CD4-positive, CD25-positive, alpha-beta regulatory T cell (primary cell): ENCODE measurements at regions not wholly inside any gene's neighbourhood (a gene's known extent, or its start where the extent isn't known, plus 50 kb on each side); places are given as distances from the start of the nearest gene placed in this dataset.
"Not testable (repeated sequence)": the region's sequence is repeated elsewhere in the genome, so short reads cannot be mapped to it uniquely, and the experiment has no call there.

Source experiments
- ATAC-seq, 2 donors: fragments of 150-1000 bp; cut with Tn5 transposase; one replicate each; pipeline ENCODE4 v1.10.0; 2021; ENCODE audit warnings: low read depth in 2 of 2, moderate number of reproducible peaks in 2 of 2, moderate library complexity in 1 of 2
- DNase-seq, 3 donors: peaks; one replicate each; pipeline versions ENCODE4 v3.0.0 to v3.0.0-alpha.2; 2012 to 2022; ENCODE audit warnings: mixed read lengths in 1 of 3
- H3K27ac ChIP-seq: one replicate; pipeline ENCODE4 v1.7.0; 2013; ENCODE audit warnings: mild to moderate bottlenecking, low read length; ENCODE audit not compliant: insufficient read depth, poor library complexity, severe bottlenecking
- H3K27me3 ChIP-seq: one replicate; pipeline ENCODE4 v1.7.0; 2013; ENCODE audit warnings: low read length; ENCODE audit not compliant: control insufficient read depth, insufficient read depth
- H3K36me3 ChIP-seq: one replicate; pipeline ENCODE4 v1.7.0; 2013; ENCODE audit warnings: mild to moderate bottlenecking, low read length, moderate library complexity; ENCODE audit not compliant: control insufficient read depth, insufficient read depth
- H3K4me1 ChIP-seq: 2 replicates; pipeline ENCODE4 v1.7.0; 2013; ENCODE audit warnings: mild to moderate bottlenecking, low read length; ENCODE audit not compliant: insufficient read depth, control insufficient read depth, poor library complexity, severe bottlenecking
- H3K4me3 ChIP-seq: one replicate; pipeline ENCODE4 v1.7.0; 2013; ENCODE audit warnings: low read depth, mild to moderate bottlenecking, low read length, moderate library complexity
- H3K9me3 ChIP-seq, 2 experiments: 1 replicate in 1 of 2; 2 replicates in 1 of 2; pipeline ENCODE4 v1.7.0; 2013; ENCODE audit warnings: low read length in 2 of 2, mild to moderate bottlenecking in 1 of 2, moderate library complexity in 1 of 2; ENCODE audit not compliant: control insufficient read depth in 2 of 2
- H3K27ac Mint-ChIP-seq, 3 donors: one replicate each; pipeline ENCODE4 v1.8.0; 2020 to 2022; ENCODE audit warnings: mild to moderate bottlenecking in 3 of 3, mixed read lengths in 3 of 3, moderate library complexity in 2 of 3
- H3K27me3 Mint-ChIP-seq: one replicate; pipeline ENCODE4 v1.8.0; 2022; ENCODE audit warnings: mild to moderate bottlenecking, mixed read lengths
- H3K36me3 Mint-ChIP-seq: one replicate; pipeline ENCODE4 v1.8.0; 2020; ENCODE audit warnings: mixed read lengths
- H3K4me1 Mint-ChIP-seq, 4 donors: one replicate each; pipeline ENCODE4 v1.8.0; 2020 to 2022; ENCODE audit warnings: mixed read lengths in 4 of 4, mild to moderate bottlenecking in 1 of 4
- H3K4me3 Mint-ChIP-seq, 4 donors: one replicate each; pipeline ENCODE4 v1.8.0; 2020 to 2022; ENCODE audit warnings: mild to moderate bottlenecking in 4 of 4, mixed read lengths in 4 of 4, moderate library complexity in 3 of 4
- H3K9me3 Mint-ChIP-seq, 7 donors: one replicate each; pipeline ENCODE4 v1.8.0; 2020 to 2022; ENCODE audit warnings: mixed read lengths in 7 of 7, mild to moderate bottlenecking in 3 of 7, moderate library complexity in 2 of 7

DNA sequence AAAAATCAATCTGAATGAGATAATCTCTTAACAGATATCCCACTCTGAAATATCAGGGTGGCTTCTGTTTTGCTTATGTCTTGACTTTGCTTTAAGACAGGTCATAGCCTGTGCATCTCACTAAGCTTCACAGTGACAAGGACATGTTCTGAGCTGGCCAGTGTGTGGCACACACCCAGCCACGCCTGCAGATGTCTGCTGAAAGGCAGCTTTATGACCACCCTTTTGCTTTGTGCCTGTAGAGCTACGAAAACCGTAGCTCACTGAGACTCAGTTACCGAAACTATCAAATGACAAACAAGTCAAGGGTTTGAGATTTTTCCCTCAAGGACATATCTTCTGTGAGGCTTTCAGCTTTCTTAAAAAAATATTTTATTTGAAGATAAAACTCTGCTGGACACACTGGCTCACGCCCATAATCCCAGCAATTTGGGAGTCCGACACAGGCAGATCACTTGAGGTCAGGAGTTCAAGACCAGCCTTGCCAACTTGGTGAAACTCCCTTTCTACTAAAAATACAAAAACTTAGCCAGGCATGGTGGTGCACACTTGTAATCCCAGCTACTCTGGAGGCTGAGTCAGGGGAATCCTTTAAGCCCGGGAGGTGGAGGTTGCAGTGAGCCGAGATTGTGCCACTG is 233.2 kb downstream of the SPATA31A1 start:
- no peaks in the 10 kb centered on the region for H3K36me3 Mint-ChIP-seq
- peaks cover 0 to 3% (median 0%) of the 10 kb centered on the region in 7 donors for H3K9me3 Mint-ChIP-seq
- H3K27me3 Mint-ChIP-seq = no peaks in the 10 kb centered on the region
- Histone ChIP-seq H3K4me3 (no peak overlapping the region), H3K9me3 (no peaks in the 10 kb centered on the region), H3K27me3 (no peaks in the 10 kb centered on the region), H3K4me1 (no peaks in the 10 kb centered on the region), H3K36me3 (no peaks in the 10 kb centered on the region), H3K27ac (no peak overlapping the region)
- DNase-seq = no peak
- ATAC-seq = peak in 1 of 2 donors; percentile 15
- H3K4me1 Mint-ChIP-seq = no peaks in the 10 kb centered on the region
- no peak overlapping the region for H3K27ac Mint-ChIP-seq
- H3K4me3 Mint-ChIP-seq = no peak overlapping the region

DNA sequence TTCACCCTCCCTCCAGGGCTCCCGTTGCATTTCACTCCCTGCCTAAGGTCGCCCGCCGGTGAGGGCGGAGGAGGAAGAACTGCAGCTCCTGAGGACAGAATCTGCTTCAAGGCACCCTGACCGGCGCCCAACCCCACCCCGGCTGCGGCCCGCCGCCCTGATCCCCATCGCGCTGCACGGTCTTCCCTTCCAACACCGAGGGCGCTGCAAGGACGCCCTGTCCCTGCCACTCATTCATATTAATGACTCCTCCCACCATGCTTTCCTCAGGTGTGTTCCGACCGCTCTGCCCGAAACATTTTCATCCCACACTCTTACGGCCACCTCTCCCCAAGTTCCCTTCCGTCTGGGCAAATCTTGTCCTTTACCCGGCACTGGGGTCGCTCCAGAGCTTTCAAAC is 248.6 kb downstream of the SPATA31A1 start:
- not testable (repeated sequence) for H3K27me3 ChIP-seq, H3K4me3 Mint-ChIP-seq, H3K4me3 ChIP-seq, H3K9me3 Mint-ChIP-seq, H3K27ac Mint-ChIP-seq, H3K27ac ChIP-seq, H3K4me1 Mint-ChIP-seq, H3K36me3 ChIP-seq, DNase-seq, H3K36me3 Mint-ChIP-seq, H3K4me1 ChIP-seq, H3K27me3 Mint-ChIP-seq, H3K9me3 ChIP-seq, ATAC-seq

DNA sequence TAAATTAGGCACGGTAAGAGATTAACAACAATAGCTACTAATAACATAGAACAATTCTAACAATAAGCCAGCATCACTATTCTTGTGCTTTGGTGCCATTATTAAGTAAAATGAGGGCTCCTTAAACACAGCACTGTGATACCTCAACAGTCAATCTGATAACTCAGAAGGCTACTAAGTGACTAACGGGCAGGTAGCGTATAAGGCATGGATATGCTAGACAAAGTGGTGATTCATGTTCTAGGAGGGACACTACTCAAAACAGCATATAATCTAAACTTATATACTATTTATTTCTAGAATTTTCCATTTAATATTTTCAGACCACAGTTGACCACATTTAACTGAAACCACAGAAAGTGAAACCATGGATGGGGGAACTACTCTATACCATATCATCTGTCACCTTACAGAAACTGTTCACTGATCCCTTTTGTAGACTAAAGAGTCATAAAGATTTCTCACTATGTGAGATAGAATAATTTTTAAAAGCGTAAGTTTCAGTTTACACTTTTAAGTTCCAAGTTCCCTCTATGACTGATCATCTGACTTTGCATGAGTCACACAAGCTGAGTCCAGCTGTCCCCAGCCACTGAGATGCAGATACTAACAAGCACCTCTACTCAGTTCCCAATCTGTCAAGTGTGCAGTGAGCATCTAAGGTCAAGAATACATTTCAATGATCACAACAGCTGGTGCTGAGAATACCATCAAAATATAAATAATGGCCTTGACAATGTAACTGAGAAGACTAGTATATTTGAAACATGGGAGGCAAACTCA is 256.2 kb downstream of the SPATA31A1 start:
- not testable (repeated sequence) for DNase-seq, H3K4me3 ChIP-seq, H3K4me1 Mint-ChIP-seq, H3K36me3 ChIP-seq, H3K27me3 Mint-ChIP-seq, H3K9me3 ChIP-seq, H3K9me3 Mint-ChIP-seq, H3K4me3 Mint-ChIP-seq, H3K27ac Mint-ChIP-seq, H3K4me1 ChIP-seq, H3K36me3 Mint-ChIP-seq, H3K27me3 ChIP-seq, H3K27ac ChIP-seq, ATAC-seq

DNA sequence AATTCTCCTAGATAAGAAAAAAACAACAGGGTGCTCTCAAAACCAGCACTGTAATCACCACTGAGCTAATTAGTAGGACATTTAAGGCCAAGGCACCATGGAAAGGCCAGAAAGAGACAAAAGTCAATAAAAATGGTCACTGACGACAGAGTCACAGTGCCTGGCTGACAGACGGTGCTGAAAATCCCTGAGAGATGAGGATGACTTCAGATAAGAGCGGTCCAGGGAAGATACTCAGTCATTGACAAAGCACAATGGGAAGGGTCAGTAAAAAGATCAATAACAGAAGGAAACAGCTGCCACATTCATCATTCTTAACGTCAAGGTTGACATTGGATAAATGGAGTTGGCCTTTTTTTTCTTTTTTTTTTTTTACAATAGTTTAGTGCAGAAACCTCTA is 261.0 kb downstream of the SPATA31A1 start:
- not testable (repeated sequence) for H3K36me3 ChIP-seq, H3K4me3 ChIP-seq, H3K9me3 Mint-ChIP-seq, H3K27me3 Mint-ChIP-seq, H3K9me3 ChIP-seq, H3K27ac ChIP-seq, H3K4me1 Mint-ChIP-seq, H3K4me1 ChIP-seq, DNase-seq, ATAC-seq, H3K27me3 ChIP-seq, H3K4me3 Mint-ChIP-seq, H3K36me3 Mint-ChIP-seq, H3K27ac Mint-ChIP-seq

DNA sequence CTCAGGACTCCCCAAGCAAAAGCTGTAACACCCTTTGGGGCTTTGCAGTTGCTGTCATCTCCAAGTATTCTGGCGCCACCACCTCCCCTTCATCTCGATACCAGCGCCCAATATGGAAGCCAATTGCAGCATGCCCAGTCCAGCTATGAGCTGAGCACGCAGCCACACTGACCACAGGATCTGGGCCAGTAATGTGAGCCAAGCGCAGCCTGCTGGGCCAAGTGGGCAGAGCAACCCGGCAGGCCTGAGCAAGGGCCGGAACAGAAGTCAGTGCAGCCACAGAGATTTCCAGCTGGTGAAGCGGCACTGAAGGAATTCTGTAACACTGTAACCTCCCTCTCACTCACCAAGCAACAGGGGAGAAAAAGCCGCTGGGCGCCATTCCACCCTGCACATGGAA is 268.6 kb downstream of the SPATA31A1 start:
- H3K9me3 Mint-ChIP-seq, H3K27ac ChIP-seq, H3K4me1 ChIP-seq, H3K36me3 ChIP-seq, H3K36me3 Mint-ChIP-seq, H3K9me3 ChIP-seq, ATAC-seq, H3K4me1 Mint-ChIP-seq, DNase-seq, H3K27me3 ChIP-seq, H3K4me3 Mint-ChIP-seq, H3K4me3 ChIP-seq, H3K27me3 Mint-ChIP-seq, H3K27ac Mint-ChIP-seq: not testable (repeated sequence)

DNA sequence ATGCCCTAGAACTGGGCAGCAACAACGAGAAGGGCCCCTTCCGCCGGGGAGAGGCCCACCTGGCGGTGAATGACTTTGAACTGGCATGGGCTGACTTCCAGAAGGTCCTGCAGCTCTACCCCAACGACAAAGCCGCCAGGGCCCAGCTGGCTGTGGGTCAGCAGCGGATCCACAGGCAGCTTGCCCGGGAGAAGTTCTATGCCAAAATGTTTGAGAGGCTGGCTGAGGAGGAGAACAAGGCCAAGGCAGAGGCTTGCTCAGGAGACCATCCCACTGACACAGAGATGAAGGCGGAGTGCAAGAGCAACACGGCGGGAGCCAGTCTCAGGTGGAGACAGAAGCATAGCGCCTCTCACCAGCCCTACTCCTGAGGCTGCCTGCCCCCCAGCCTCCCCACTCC is 276.6 kb downstream of the SPATA31A1 start:
- not testable (repeated sequence) for H3K27ac Mint-ChIP-seq, H3K27ac ChIP-seq, H3K27me3 ChIP-seq, DNase-seq, H3K4me1 ChIP-seq, H3K4me1 Mint-ChIP-seq, H3K4me3 ChIP-seq, H3K27me3 Mint-ChIP-seq, H3K36me3 Mint-ChIP-seq, H3K4me3 Mint-ChIP-seq, H3K9me3 ChIP-seq, H3K36me3 ChIP-seq, ATAC-seq, H3K9me3 Mint-ChIP-seq

DNA sequence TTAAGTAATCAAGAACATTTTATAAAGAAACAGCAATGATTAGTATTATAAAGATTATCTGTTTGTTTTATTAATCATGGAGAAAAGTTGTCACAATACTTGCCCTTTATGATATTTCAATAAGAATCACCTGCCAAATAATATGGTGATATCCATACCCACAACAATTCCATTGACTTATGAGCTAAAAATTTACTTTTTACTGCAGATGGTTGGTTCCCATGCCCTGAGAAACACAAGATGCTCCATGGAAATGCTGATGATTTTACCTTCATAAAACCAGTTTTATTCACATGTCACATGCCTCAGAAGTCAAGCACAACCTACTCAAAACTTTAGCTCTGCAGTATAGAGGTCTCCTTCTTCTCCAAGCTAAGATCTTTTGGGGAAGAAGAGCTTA is 293.6 kb downstream of the SPATA31A1 start:
- not testable (repeated sequence) for H3K27me3 ChIP-seq, H3K4me3 ChIP-seq, ATAC-seq, H3K9me3 Mint-ChIP-seq, H3K9me3 ChIP-seq, DNase-seq, H3K4me1 Mint-ChIP-seq, H3K36me3 Mint-ChIP-seq, H3K4me1 ChIP-seq, H3K27ac ChIP-seq, H3K36me3 ChIP-seq, H3K27ac Mint-ChIP-seq, H3K4me3 Mint-ChIP-seq, H3K27me3 Mint-ChIP-seq

DNA sequence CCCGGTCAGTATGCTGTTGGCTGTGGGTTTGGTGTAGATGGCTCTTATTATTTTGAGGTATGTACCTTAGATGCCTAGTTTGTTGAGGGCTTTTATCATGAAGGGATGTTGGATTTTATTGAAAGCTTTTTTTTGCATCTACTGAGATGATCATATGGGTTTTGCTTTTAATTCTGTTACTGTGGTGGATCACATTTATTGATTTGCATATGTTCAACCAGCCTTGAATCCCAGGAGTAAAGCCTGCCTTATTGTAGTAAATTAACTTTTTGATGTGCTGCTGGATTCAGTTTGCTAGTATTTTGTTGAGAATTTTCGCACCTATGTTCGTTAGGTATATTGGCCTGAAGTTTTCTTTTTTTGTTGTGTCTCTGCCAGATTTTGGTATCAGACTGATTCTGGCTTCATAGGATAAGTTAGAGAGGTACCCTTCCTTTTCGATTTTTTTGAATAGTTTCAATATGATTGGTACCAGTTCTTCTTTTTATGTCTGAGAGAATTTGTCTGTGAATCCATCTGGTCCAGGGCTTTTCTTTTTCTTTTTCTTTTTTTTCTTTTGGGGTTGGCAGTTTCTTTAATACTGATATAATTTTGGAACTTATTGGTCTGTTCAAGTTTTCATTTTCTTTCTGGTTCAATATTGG is 301.6 kb downstream of the SPATA31A1 start:
- not testable (repeated sequence) for ATAC-seq, H3K4me1 ChIP-seq, H3K36me3 Mint-ChIP-seq, H3K4me3 ChIP-seq, H3K27me3 ChIP-seq, H3K27ac Mint-ChIP-seq, H3K9me3 ChIP-seq, H3K27ac ChIP-seq, H3K27me3 Mint-ChIP-seq, H3K36me3 ChIP-seq, H3K9me3 Mint-ChIP-seq, H3K4me1 Mint-ChIP-seq, DNase-seq, H3K4me3 Mint-ChIP-seq
